ENCODE measurements at regions not wholly inside any gene's neighbourhood (a gene's known extent, or its start where the extent isn't known, plus 50 kb on each side); places are given as distances from the start of the nearest gene placed in this dataset.
A peak's percentile ranks its signal among the peaks of the same experiment; 100 is the strongest.

DNA sequence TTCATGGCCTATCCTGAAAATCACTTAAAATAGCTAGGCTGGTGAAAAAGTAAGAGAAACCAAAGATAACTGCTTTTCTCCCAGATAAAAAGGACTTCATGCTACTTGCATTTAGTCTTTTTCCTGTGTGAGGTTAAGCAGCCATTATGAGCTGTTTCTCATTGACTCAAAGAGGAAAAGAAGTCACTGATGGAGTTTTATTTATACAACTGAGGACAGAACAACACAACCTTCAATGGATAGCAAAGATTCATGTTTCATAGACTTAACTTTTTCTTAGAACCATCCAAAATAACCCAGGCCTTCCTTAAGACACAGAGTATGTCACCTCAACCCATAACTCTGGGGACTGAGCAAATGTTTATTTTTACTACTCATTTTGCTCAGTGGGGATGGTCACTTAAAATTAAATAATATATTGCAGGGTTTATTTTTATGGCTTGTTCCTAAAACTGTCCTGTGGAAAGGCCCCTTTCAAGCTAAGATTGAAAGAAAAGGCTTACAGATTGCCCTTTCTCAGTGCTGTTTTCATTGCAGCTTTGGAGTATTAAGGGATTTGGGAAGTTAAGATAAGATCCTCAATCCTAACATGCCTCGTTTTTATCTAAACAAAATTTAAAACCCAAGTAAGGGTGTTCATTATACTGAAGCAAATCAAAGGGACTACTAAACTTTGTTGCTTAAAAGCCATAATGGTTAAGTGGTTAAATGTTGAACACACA, 252.6 kb upstream of the MAD2L1 start:
- no peaks in the 10 kb centered on the region for H3K36me3 ChIP-seq
- no peak for DNase-seq
- H3K27me3 ChIP-seq: no peaks in the 10 kb centered on the region
- intact Hi-C loops (cut with DNase I): no loop called here
- no peak overlapping the region for H3K27ac ChIP-seq
- 9 to 17% methylated on average over 1 of the region's 1 CpG for WGBS, 2 donors
- H3K4me3 ChIP-seq (replicated peaks in 1 of 3): no peak overlapping the region
- no peaks in the 10 kb centered on the region for H3K4me1 ChIP-seq
- no peaks in the 10 kb centered on the region for H3K9me3 ChIP-seq
- TF ChIP-seq POLR2A (IDR thresholded peaks at IDR 0.05): no peak
- TF ChIP-seq, protein P1, sequence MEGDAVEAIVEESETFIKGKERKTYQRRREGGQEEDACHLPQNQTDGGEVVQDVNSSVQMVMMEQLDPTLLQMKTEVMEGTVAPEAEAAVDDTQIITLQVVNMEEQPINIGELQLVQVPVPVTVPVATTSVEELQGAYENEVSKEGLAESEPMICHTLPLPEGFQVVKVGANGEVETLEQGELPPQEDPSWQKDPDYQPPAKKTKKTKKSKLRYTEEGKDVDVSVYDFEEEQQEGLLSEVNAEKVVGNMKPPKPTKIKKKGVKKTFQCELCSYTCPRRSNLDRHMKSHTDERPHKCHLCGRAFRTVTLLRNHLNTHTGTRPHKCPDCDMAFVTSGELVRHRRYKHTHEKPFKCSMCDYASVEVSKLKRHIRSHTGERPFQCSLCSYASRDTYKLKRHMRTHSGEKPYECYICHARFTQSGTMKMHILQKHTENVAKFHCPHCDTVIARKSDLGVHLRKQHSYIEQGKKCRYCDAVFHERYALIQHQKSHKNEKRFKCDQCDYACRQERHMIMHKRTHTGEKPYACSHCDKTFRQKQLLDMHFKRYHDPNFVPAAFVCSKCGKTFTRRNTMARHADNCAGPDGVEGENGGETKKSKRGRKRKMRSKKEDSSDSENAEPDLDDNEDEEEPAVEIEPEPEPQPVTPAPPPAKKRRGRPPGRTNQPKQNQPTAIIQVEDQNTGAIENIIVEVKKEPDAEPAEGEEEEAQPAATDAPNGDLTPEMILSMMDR (IDR thresholded peaks at IDR 0.05): no peak

DNA sequence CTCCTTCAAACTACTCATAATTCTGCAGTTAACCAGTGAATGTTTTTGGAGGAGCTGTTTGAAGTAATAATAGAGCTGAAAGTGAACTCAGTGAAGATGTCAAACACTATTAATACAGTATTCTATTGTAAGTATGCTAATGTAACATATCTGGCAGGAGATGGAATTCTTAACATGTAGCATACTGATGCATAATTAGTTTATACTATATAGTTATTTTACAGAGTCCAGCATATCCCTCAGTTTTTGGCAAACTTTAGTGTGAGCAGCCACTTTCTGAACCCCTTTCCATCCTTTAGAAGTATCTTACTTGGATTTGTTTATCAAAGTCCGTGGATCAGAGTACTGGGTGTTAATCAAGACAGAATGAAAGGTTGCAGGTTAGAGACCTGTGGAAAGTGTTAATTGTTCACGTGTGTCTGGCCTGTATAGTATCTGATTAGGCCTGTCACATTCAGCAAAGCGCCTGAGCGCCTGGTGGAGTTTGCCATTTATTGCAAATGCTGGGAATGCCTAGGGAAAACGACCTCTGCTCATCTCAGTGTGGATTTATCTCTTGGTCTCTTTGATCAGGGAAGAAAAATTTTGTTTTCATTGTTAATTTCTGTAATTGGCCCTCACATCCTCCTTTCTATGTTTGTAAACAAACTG, 251.7 kb upstream of the MAD2L1 start:
- TF ChIP-seq POLR2A (IDR thresholded peaks at IDR 0.05): no peak
- TF ChIP-seq, protein P1 (IDR thresholded peaks at IDR 0.05): no peak
- Histone ChIP-seq H3K4me3 (replicated peaks in 1 of 3) (no peak overlapping the region), H3K36me3 (no peaks in the 10 kb centered on the region), H3K27me3 (no peaks in the 10 kb centered on the region), H3K9me3 (no peaks in the 10 kb centered on the region), H3K27ac (no peak overlapping the region), H3K4me1 (no peaks in the 10 kb centered on the region)
- DNase-seq: no peak
- intact Hi-C loops (cut with DNase I): no loop called here
- WGBS, 2 donors: 71 to 78% methylated on average over 5 of the region's 5 CpGs

DNA sequence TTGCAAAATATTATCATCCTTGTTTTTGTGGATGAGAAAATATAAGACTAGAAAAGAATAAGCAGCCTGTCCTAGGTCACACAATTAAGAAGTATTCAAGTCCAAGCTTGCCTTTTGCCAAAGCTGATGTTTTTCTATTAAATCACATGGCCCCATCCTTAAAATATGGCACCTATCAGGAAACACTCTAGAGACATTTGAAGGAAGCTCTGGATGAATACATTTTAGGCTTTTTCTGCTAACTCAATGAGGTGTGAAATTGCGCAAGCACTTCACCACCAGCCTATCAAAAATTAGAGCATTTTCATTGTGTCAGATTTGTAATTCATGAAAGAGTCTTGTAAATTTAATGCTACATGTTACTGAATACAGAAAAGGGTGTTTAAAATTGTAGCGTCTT, 251.1 kb upstream of the MAD2L1 start:
- Histone ChIP-seq H3K36me3 (no peaks in the 10 kb centered on the region), H3K4me1 (no peaks in the 10 kb centered on the region), H3K27me3 (no peaks in the 10 kb centered on the region), H3K9me3 (no peaks in the 10 kb centered on the region), H3K27ac (no peak overlapping the region), H3K4me3 (replicated peaks in 1 of 3) (no peak overlapping the region)
- intact Hi-C loops (cut with DNase I): no loop called here
- 70 to 72% methylated on average over 2 of the region's 2 CpGs for WGBS, 2 donors
- DNase-seq: peak in 1 of 2 donors; percentile 19
- TF ChIP-seq, protein P1 (IDR thresholded peaks at IDR 0.05): no peak
- TF ChIP-seq POLR2A (IDR thresholded peaks at IDR 0.05): no peak

DNA sequence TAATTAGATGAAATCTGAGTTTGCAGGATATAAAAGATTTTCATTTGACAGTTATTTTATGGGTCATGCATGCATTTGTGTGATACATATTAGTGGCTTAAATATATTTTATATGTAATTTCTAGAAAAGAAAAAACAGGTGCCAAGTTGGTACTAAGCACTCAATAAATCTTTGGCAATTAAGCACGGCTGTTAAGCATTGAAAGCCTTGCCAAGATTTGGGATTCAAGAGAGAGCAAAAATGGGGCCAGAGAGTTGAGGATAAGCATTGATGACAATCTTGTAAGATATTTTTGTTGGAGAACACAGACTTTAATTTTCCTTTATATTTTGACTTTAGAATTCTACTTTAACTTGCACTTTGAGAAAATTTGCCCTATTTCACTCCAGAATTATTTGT, 249.8 kb upstream of the MAD2L1 start:
- H3K27ac ChIP-seq: no peak overlapping the region
- TF ChIP-seq, protein P1 (IDR thresholded peaks at IDR 0.05): no peak
- TF ChIP-seq POLR2A (IDR thresholded peaks at IDR 0.05): no peak
- no peak for DNase-seq
- no peaks in the 10 kb centered on the region for H3K9me3 ChIP-seq
- H3K27me3 ChIP-seq: no peaks in the 10 kb centered on the region
- intact Hi-C loops (cut with DNase I): no loop called here
- H3K36me3 ChIP-seq: no peaks in the 10 kb centered on the region
- 41 to 47% methylated on average over 1 of the region's 1 CpG for WGBS, 2 donors
- H3K4me3 ChIP-seq (replicated peaks in 1 of 3): no peak overlapping the region
- H3K4me1 ChIP-seq: no peaks in the 10 kb centered on the region

DNA sequence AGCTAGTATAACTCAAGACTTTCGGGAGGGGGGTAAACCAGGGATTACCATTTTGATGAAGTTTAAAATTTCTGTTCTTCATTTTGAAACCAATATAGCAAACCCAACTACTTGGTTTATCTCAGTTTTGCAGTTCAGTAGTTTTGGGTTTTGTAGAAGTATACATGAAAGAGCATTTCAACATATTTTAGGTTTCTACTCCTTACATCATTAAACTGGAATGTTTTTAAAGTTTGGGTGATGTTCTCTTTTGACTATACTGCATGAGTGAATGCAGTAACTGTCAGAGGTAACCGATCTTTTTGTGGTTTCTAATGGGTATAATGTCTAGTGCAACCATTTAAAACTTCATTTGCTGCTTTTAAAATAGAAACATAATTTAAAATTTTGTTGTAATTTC, 248.3 kb upstream of the MAD2L1 start:
- H3K4me1 ChIP-seq: no peaks in the 10 kb centered on the region
- no peak for TF ChIP-seq POLR2A (IDR thresholded peaks at IDR 0.05)
- TF ChIP-seq, protein P1 (IDR thresholded peaks at IDR 0.05): no peak
- no peaks in the 10 kb centered on the region for H3K9me3 ChIP-seq
- H3K27ac ChIP-seq: no peak overlapping the region
- 87 to 89% methylated on average over 2 of the region's 2 CpGs for WGBS, 2 donors
- no peak overlapping the region for H3K4me3 ChIP-seq (replicated peaks in 1 of 3)
- DNase-seq: no peak
- no peaks in the 10 kb centered on the region for H3K27me3 ChIP-seq
- intact Hi-C loops (cut with DNase I): no loop called here
- H3K36me3 ChIP-seq: no peaks in the 10 kb centered on the region
